DLD1 (cell line): ENCODE measurements at regions not wholly inside any gene's neighbourhood (a gene's known extent, or its start where the extent isn't known, plus 50 kb on each side); places are given as distances from the start of the nearest gene placed in this dataset.
"Not testable (repeated sequence)": the region's sequence is repeated elsewhere in the genome, so short reads cannot be mapped to it uniquely, and the experiment has no call there.

Source experiments
- in situ Hi-C: cut with HindIII; loops from 2 replicates; pipeline ENCODE4 v1.10.0; 2017; ENCODE audit warnings: low sequenced_read_pairs

- in situ Hi-C loops, result no loop called here
These were observed 111.2 kb upstream of the XIST start for GRCh38 chrX:73963682-73964081.

- in situ Hi-C loops, result no loop called here
These were observed 110.4 kb upstream of the XIST start for GRCh38 chrX:73962948-73963347.

- in situ Hi-C loops, result not testable (repeated sequence)
These were observed 109.4 kb upstream of the XIST start for GRCh38 chrX:73961867-73962266.

- in situ Hi-C loops, result no loop called here
These were observed 92.0 kb upstream of the XIST start for GRCh38 chrX:73944563-73944908.

GRCh38 chrX:73943693-73944562 lies 91.4 kb upstream of the XIST start:
- in situ Hi-C loops, result no loop called here

GRCh38 chrX:73940893-73941470 lies 88.5 kb upstream of the XIST start:
- in situ Hi-C loops, result no loop called here

GRCh38 chrX:73937843-73938242 lies 85.3 kb upstream of the XIST start:
- in situ Hi-C loops, result not testable (repeated sequence)

GRCh38 chrX:73932522-73932921 lies 80.0 kb upstream of the XIST start:
- in situ Hi-C loops, result no loop called here

- in situ Hi-C loops, result no loop called here
These were observed 77.8 kb upstream of the XIST start for GRCh38 chrX:73930300-73930699.

- in situ Hi-C loops, result no loop called here
These were observed 70.4 kb upstream of the XIST start for GRCh38 chrX:73922856-73923455.

- in situ Hi-C loops, result no loop called here
These were observed 64.6 kb upstream of the XIST start for GRCh38 chrX:73916931-73917667.

GRCh38 chrX:73916489-73916888 lies 64.0 kb upstream of the XIST start:
- in situ Hi-C loops, result no loop called here

- in situ Hi-C loops, result not testable (repeated sequence)
These were observed 62.3 kb upstream of the XIST start for GRCh38 chrX:73914792-73915191.

GRCh38 chrX:73913580-73913979 lies 61.1 kb upstream of the XIST start:
- in situ Hi-C loops, result no loop called here

- in situ Hi-C loops, result not testable (repeated sequence)
These were observed 59.4 kb upstream of the XIST start for GRCh38 chrX:73911946-73912345.

- in situ Hi-C loops, result not testable (repeated sequence)
These were observed 53.3 kb upstream of the XIST start for GRCh38 chrX:73905749-73906374.

GRCh38 chrX:73903941-73904340 lies 51.4 kb upstream of the XIST start:
- in situ Hi-C loops, result no loop called here
